RPMI8226 (cell line): ENCODE measurements at regions not wholly inside any gene's neighbourhood (a gene's known extent, or its start where the extent isn't known, plus 50 kb on each side); places are given as distances from the start of the nearest gene placed in this dataset.

ENCODE experiments used
- DNase-seq: peaks from one replicate; pipeline ENCODE4 v3.0.0-alpha.2; 2015

DNA sequence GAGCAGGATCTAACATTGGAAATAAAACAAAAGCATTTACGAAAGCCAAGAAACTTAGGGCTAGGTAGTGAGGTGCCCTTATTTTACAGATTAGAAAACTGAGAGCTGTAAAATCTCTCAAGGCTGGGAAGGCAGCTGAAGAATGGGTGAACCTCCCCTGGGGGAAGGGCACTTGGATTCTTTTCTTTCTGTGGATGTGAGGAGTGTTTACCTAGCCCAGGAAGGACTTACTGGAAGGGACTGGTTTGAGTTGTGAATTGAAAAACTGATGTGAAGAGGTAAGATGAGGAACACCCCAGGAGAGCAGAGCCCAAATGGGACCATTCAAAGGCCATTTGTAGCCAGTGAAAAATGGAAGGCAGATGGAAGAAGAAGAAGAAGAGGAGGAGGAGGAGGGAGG, 74.7 kb upstream of the NGF start:
- DNase-seq: no peak

DNA sequence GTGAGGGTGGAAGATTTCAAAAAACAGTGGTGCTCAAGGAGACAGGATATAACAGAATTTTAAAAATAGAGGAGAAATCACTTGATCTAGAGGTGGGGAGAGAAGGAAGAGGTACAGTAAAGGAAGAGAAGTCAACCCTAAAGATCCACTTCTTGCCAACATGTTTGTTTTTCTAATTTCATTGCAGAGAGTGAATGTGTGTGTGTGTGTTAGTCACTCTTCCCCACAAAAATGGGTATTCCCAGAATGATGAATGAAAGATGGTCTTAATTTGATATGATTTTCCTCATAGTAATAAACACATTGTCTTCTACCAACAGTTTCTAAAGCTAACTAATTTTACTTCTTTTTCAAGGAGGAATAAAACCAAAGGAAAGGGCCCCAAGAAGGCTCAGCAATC, 74.2 kb upstream of the NGF start:
- no peak for DNase-seq

DNA sequence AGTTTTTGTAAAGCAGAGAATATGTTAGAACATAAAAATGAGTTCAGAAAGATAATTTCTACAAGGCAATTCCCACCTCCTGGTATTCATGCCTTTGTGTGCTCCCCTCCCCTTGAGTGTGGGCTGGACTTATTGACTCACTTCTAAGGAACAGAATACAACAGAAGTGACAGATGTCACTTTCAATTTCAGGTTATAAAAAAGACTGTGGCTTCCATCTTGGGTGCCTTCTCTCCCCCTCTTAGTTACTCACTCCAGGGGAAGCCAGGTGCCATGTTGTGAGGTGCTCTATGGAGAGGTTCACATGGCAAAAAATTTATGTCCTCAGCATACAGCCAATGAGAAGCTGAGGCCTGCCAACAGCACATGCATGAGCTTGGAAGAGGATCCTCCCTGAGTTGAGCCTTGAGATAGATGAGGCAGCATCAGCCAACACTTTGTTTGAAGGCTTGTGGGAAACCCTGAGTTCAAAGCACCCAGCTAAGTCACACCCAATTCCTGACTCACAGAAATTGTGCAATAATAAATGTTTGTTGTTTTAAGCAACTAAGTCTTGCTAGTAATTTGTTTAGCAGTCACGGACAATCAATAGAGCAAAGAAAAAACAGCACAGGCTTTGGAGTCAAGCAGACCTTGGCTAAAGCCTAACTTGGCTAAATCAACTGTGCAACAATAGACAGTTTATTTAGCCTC, 73.5 kb upstream of the NGF start:
- DNase-seq: no peak

DNA sequence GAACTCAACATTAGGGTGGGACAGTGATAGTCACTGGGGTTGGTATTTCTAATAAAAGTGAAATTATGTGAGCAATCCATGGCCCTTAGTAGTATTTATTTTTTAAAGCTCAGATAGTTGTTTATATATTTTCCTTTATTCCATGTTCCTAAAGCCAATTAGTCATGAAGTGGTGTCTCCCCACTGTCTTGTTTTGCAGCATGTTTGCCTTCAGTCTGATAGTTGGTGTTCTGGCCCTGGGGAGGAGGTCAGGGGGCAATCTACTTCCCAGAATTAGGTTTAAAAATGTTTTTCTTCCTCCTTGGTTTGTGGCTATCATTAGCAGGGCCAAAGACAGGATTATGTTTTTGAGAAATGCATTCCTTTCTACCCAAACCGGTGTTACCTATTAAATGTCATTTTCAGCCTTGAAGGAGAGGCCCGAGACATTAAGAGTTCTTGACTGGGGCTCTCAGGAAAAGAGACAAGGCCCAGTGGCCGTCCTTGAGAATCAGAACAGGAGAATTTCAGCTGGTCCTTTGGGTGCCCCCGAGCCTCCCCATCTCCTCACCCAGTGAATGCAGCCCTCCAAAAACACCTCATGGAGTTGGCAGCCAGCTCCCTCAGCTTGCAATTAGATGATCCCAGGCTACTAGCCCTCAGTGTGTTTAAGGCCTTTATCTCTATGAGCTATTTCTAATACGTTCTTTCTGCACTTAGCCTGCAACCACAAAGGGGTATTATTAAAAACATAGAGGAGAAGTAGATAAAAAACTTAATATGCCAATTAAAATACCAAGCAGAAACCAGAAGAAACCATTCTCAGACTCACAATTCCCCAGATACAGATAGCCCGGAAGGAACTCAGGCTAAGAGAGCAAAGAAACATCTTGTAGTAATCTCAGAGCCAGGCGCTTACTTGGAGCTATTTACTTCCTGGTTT, 71.3 kb upstream of the NGF start:
- DNase-seq: no peak

DNA sequence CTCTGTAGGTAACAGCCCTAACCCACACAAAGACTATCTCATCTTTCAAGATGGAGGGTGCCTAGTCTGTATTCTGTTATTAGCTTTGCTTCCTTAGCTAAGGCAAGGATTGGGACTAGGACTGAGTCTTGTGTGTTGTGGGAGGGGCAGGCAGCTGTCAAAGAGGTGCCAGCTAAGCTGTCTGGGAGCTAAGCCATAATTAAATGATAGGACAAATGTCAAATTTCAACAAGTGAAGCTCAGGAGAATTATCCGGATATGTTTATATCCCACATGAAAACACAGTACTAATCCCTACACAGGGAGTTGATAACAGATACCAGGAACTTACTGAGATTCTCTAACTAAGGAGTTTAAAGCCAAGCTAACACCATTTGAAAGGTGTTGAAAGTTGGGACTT, 70.5 kb upstream of the NGF start:
- DNase-seq: no peak

DNA sequence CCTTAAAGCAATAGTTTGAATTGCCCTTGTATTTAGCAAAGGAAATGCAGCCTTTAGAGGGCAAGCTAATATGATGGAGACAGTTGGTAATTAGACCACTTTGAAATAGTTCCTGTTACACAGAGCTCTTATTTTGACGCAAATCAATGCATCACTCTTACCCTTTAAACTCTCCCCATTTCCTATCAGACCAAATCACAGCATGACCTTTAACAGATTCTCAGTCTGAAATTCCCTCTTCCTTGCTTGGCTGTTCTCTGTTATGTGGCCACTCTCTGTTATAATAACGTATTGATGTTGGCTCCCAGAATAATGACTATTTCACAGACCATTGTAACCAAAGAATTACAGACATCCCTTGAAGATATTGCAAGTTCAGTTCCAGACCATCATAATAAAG, 66.9 kb upstream of the NGF start:
- no peak for DNase-seq

DNA sequence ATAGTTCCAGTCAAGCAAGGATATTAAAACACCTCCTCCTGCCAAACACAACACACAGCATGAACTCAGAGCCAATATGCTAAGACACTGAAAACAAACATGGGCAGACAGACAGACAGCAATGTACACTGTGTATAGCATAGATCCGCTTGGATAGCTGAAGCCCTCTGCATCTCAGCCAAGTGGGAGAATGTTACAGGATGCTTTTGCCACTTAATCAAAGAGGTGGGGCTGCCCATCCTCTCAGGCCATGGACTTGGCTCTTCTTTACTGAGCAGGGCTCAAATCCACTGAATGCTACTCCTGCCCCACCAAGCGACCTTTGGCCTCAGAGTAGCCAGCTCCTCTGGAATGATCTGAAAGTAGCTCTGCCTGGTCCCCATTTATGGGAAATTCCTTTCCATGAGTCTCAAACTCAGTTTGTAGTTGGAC, 64.7 kb upstream of the NGF start:
- no peak for DNase-seq

DNA sequence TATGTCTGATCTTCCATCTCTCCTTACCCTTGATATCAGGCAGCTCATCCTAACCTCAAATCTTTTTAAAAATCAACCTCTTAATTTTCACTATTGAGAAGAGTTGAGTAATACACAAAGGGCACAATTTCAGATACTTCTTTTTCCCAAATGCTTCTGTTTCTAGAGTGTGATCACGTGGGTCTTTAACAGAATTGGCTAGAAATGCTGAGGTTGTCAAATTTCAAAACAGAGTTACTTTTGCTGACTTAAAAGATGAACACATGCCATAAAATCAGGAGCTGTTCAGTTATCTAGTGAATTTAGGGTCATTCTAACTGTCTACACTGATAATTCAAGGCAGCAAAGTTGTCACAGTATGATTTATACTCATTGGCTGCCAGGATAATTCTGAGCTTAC, 63.6 kb upstream of the NGF start:
- DNase-seq: no peak

DNA sequence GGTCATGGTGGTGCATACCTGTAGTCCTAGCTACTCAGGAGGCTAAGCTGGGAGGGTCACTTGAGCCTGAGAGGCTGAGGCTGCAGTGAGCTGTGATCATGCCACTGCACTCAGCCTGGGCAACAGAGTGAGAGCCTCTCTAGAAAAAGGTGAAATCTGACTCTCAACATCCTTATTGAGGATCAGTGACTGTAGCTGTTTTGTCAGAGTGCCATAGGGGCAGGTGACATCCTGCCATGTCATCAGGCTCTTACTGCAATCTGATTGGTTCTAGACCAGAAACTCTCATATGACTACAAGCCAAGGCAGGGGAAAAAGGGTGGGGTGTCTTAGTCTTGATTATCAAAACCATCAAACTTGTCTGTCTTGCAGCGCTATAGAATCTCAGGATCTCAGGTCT, 62.8 kb upstream of the NGF start:
- DNase-seq: no peak

DNA sequence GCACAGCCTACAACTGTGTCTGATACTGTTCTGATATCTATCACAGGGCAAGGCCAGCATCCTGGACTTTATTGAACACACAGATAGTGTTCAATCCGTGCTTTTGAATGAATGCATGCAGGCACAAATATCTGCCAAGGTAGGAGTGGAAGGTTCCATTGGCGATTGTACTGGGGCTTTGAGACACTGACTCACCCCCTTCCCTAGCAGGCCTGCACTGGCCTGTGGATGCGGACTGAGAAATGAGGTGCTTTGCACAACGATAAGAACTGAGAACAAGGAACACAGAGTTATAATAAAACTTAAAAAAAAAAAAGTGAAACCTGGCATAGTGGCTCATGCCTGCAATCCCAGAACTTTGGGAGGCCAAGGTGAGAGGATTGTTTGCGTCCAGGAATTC, 62.4 kb upstream of the NGF start:
- no peak for DNase-seq

DNA sequence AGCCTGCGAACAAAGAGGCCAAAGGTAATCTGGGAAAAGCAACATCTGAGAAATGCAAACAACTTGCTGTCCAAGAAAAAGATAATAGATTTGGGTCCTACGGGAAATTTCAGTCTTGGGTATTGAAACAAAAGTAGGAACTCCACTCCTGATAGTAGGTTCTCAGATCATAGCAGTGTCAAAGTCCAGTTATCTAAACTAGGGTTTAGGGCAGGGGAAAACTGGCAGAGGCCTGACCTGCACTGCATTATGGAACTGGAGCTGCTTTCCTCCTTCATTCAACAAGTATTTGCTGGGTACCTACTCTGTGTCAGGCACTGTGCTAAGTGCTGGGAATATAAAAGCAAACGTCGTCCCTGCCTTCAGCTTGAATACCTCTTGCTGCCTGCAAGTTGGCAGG, 60.7 kb upstream of the NGF start:
- no peak for DNase-seq
